ENCODE measurements at regions not wholly inside any gene's neighbourhood (a gene's known extent, or its start where the extent isn't known, plus 50 kb on each side); places are given as distances from the start of the nearest gene placed in this dataset.
"Not testable (repeated sequence)": the region's sequence is repeated elsewhere in the genome, so short reads cannot be mapped to it uniquely, and the experiment has no call there.

DNA sequence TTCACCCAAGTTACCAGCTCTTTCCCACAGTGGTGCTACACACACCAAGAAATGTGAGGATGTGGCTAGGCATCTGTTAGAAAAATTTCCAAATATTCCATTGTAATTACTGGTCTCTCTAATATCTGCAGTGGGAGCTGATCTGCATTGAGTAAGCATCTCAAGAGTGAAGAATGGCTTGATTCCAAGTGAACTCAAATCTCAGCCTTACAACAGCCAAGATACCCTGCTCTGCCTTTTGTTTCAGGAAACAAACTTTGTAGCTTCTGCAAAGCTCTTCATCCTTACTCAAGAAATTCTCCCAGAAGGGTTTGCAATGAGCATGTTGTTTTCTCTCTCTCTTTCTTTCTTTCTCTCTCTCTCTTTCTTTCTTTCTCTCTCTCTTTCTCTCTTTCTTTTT is 181.1 kb downstream of the FCRL5 start:
- Mint-ChIP-seq H3K9me3 (no peaks in the 10 kb centered on the region), H3K4me3 (no peak overlapping the region), H3K27ac (no peak overlapping the region), H3K36me3 (ENCODE audit: low read depth) (no peaks in the 10 kb centered on the region), H3K27me3 (peaks cover 4% of the 10 kb centered on the region), H3K4me1 (ENCODE audit: low read depth) (no peaks in the 10 kb centered on the region)
- intact Hi-C loops (cut with micrococcal nuclease): no loop called here

DNA sequence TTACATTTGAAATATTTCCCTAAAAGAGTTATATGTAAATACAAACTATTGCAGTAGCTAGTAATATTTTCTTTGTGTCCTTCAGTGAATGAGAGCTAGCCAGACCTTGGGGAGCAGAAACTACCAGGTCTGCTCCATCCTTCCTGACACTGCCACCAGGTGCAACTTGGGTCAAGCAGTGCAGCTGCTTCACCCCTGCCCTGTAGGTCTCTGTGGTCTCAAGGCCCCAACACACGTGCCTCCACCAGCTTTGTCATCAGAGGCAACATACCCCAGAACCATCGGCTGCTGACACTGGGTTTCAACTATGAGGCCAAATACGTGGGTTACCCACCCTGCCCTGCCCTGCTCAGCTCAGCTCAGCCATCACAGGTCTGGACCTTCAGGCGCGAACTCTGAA is 181.6 kb downstream of the FCRL5 start:
- Mint-ChIP-seq H3K27me3 (peaks cover 4% of the 10 kb centered on the region), H3K36me3 (ENCODE audit: low read depth) (no peaks in the 10 kb centered on the region), H3K9me3 (no peaks in the 10 kb centered on the region), H3K4me1 (ENCODE audit: low read depth) (no peaks in the 10 kb centered on the region), H3K27ac (no peak overlapping the region), H3K4me3 (no peak overlapping the region)
- intact Hi-C loops (cut with micrococcal nuclease): no loop called here

DNA sequence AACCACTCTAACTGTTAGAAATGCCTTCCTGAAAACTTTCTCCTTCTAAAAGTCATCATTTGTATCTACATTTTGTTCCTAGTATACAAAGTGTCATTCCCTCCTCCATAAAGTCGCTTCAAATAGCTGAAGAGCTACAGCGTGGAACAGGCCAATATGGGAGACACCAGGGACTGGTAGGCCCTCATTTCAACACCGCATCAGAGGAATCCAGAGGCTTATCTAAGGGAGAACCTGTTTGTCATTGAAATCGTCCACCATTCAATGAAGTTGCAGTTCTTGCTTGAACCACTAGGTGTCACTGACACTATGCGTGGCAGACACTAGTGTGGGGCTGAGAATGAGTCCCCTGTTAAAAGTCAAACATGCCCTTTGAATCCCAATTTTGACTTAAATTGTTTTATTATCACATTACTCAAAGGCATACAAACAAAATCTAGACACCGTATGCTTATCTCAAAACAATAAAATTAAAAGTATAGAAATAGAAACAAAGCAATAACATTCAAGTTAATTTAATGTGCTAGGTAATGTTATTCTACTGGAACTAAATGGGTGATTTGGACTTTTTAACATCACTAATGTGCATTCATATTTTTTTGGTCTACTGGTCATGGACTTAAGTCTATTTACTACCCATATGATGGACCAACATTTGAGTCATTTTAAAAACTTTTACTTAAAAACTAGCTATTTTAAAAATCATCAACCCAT is 182.3 kb downstream of the FCRL5 start:
- Mint-ChIP-seq H3K4me1 (ENCODE audit: low read depth) (no peaks in the 10 kb centered on the region), H3K36me3 (ENCODE audit: low read depth) (no peaks in the 10 kb centered on the region), H3K27me3 (peaks cover 4% of the 10 kb centered on the region), H3K27ac (no peak overlapping the region), H3K9me3 (no peaks in the 10 kb centered on the region), H3K4me3 (no peak overlapping the region)
- intact Hi-C loops (cut with micrococcal nuclease): loop anchor here (10.0 kb wide), 1 partner anchor 175 kb away; no protein-coding TSS in a partner anchor

GRCh38 chr1:157368941-157369340 is 183.4 kb downstream of the FCRL5 start:
- intact Hi-C loops (cut with micrococcal nuclease): loop anchor here (10.0 kb wide), 1 partner anchor 174 kb away; no protein-coding TSS in a partner anchor
- H3K4me1 Mint-ChIP-seq (ENCODE audit: low read depth); H3K9me3 Mint-ChIP-seq; H3K36me3 Mint-ChIP-seq (ENCODE audit: low read depth); H3K27ac Mint-ChIP-seq; H3K27me3 Mint-ChIP-seq; H3K4me3 Mint-ChIP-seq: not testable (repeated sequence)

DNA sequence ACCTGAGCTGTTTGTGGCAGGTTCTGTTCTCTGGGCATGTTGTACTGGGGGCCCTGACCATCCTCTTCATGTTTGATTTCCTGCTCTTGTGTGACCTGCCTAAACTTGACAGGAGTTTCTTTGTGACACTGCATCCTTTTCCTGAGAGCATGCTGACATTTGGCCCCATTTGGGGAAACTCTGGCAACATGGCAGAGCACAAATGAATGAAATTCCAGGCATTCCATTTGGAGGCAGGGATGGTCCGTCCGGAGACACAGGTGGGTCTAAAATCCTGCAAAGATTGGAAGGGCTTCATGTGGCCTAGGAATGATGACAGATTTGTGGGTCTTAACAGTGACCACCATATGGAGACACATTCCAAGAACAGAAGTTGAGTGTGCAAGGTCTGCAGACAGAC is 184.0 kb downstream of the FCRL5 start:
- Mint-ChIP-seq H3K36me3 (ENCODE audit: low read depth) (no peaks in the 10 kb centered on the region), H3K4me1 (ENCODE audit: low read depth) (no peaks in the 10 kb centered on the region), H3K27ac (no peak overlapping the region), H3K4me3 (no peak overlapping the region), H3K27me3 (peaks cover 4% of the 10 kb centered on the region), H3K9me3 (no peaks in the 10 kb centered on the region)
- intact Hi-C loops (cut with micrococcal nuclease): loop anchor here (10.0 kb wide), 1 partner anchor 174 kb away; no protein-coding TSS in a partner anchor

GRCh38 chr1:157367870-157368269 is 184.4 kb downstream of the FCRL5 start:
- Mint-ChIP-seq H3K9me3 (no peaks in the 10 kb centered on the region), H3K27me3 (peaks cover 4% of the 10 kb centered on the region), H3K4me3 (no peak overlapping the region), H3K27ac (no peak overlapping the region), H3K36me3 (ENCODE audit: low read depth) (no peaks in the 10 kb centered on the region), H3K4me1 (ENCODE audit: low read depth) (no peaks in the 10 kb centered on the region)
- intact Hi-C loops (cut with micrococcal nuclease): loop anchor here (10.0 kb wide), 1 partner anchor 173 kb away; no protein-coding TSS in a partner anchor

DNA sequence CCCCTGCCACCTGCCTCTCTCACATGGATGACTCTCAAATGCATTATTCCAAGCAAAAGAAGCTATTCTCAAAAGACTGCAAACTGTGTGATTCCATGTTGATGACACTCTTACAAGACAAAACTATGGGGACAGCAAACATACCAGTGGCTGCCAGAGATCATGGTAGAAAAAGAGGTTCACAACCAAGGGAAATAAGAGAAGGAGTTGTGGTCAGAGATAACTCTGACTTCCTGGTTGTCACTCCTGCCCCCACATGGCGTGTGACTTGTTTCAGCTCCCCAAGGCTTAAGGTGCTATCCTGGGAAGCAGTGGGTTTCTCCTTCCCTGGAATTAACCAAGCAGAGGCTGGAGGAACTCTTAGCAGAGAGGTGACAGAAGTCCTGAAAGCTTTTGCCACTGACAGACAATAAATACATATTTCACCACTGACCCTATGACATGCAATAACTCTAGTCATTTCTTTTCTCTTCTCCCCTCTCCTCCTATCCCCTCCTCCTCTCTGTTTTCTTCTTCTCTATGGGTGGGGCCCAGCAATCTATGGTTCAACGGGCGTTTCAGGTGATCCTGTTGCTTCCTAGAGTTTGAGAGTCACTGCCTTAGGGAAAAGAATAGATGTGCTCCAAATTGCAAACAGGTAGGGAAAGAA is 185.1 kb downstream of the FCRL5 start:
- H3K4me1 Mint-ChIP-seq (ENCODE audit: low read depth): no peaks in the 10 kb centered on the region
- intact Hi-C loops (cut with micrococcal nuclease): loop anchor here (10.0 kb wide), 1 partner anchor 172 kb away; no protein-coding TSS in a partner anchor
- H3K27ac Mint-ChIP-seq: no peak overlapping the region
- no peaks in the 10 kb centered on the region for H3K9me3 Mint-ChIP-seq
- H3K36me3 Mint-ChIP-seq (ENCODE audit: low read depth): no peaks in the 10 kb centered on the region
- peaks cover 4% of the 10 kb centered on the region for H3K27me3 Mint-ChIP-seq
- H3K4me3 Mint-ChIP-seq: no peak overlapping the region

DNA sequence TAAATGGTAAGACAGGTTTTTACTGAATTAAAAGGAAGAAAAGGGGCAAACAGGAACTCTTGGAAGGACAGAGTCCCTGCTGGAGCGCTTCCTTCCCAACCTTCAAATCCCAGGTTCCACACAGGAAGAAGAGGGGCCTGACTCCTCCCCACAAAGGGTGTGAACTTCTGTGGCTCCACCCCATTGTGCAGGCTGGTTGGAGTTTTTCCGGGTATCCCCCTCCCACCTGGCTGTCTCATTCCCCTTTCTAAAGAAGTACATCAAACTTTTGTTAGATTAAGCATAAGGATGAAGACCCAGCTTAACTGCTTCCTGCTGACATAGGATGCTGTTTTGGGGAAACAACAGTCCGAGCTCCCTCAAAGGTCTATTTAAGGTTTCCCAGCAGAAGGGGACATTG is 187.7 kb downstream of the FCRL5 start:
- H3K4me3 Mint-ChIP-seq: no peak overlapping the region
- peaks cover 1% of the 10 kb centered on the region for H3K27me3 Mint-ChIP-seq
- intact Hi-C loops (cut with micrococcal nuclease): loop anchor here (10.0 kb wide), 1 partner anchor 170 kb away; no protein-coding TSS in a partner anchor
- no peaks in the 10 kb centered on the region for H3K36me3 Mint-ChIP-seq (ENCODE audit: low read depth)
- peaks cover 6% of the 10 kb centered on the region for H3K4me1 Mint-ChIP-seq (ENCODE audit: low read depth)
- no peaks in the 10 kb centered on the region for H3K9me3 Mint-ChIP-seq
- no peak overlapping the region for H3K27ac Mint-ChIP-seq

- H3K4me3 Mint-ChIP-seq: no peak overlapping the region
- no peak overlapping the region for H3K27ac Mint-ChIP-seq
- no peaks in the 10 kb centered on the region for H3K36me3 Mint-ChIP-seq (ENCODE audit: low read depth)
- H3K4me1 Mint-ChIP-seq (ENCODE audit: low read depth): peaks cover 10% of the 10 kb centered on the region
- intact Hi-C loops (cut with micrococcal nuclease): loop anchor here (10.0 kb wide), 1 partner anchor 169 kb away; no protein-coding TSS in a partner anchor
- no peaks in the 10 kb centered on the region for H3K9me3 Mint-ChIP-seq
- peaks cover 1% of the 10 kb centered on the region for H3K27me3 Mint-ChIP-seq
Measured at GRCh38 chr1:157363660-157364140, 188.6 kb downstream of the FCRL5 start.

- no peaks in the 10 kb centered on the region for H3K36me3 Mint-ChIP-seq (ENCODE audit: low read depth)
- H3K27me3 Mint-ChIP-seq: peaks cover 1% of the 10 kb centered on the region
- H3K27ac Mint-ChIP-seq: no peak overlapping the region
- intact Hi-C loops (cut with micrococcal nuclease): loop anchor here (10.0 kb wide), 1 partner anchor 165 kb away; no protein-coding TSS in a partner anchor
- peaks cover 10% of the 10 kb centered on the region for H3K4me1 Mint-ChIP-seq (ENCODE audit: low read depth)
- no peaks in the 10 kb centered on the region for H3K9me3 Mint-ChIP-seq
- no peak overlapping the region for H3K4me3 Mint-ChIP-seq
Measured at GRCh38 chr1:157360023-157360390, 192.3 kb downstream of the FCRL5 start.

DNA sequence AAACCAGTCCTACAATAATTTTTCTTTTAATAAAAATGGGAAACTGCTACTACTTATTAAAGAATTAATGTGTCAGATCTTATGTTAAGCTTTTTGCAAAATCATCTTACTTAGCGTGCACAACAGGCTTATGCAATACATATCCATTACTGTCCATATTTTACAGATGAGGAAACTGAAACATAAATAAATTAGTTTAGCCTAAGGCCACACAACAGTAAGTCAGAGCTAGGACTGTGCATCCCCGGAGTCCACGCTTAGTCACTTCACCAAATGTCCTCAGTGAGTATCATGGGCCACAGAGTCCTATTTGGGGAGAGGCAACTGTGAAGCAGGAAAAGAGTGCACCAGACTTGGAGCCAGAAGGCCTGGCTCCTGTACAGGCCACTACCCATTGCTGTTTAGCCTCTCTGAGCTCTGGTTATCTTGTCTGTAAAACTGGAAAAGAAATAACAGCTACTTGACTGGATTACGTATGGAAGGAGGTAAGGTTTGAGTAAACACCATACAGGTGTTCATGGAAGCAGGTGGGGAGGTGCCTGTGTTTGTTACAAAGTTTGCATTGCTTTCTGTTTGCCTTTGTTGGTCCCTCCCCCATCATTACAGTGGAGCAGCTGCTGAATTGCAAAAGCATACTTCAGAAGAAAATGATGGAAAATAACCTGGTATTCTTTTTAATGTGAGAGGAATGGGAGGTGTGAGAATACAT is 192.8 kb downstream of the FCRL5 start:
- Mint-ChIP-seq H3K36me3 (ENCODE audit: low read depth) (no peaks in the 10 kb centered on the region), H3K27me3 (peaks cover 2% of the 10 kb centered on the region), H3K27ac (no peak overlapping the region), H3K4me3 (no peak overlapping the region), H3K9me3 (no peaks in the 10 kb centered on the region), H3K4me1 (ENCODE audit: low read depth) (peaks cover 10% of the 10 kb centered on the region)
- intact Hi-C loops (cut with micrococcal nuclease): loop anchor here (10.0 kb wide), 1 partner anchor 165 kb away; no protein-coding TSS in a partner anchor

DNA sequence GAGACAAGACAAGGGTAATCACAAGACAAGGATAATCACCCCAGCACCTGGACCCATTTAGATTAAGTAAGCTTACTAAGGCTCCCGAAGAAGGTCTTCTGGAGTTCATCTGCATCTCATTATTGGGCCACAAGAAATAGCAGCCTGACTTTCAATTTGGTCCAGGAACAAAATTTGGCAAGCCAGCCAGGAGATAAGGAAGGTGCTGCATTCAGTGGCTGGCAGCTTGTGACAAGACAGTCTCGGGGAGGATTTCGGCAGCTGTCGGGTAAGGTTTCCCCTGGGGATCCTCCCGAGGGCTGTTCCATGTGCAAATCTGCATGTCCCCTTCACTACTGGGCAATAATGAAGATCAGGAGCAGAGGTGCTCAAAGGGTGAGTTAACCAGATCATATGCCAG is 195.2 kb downstream of the FCRL5 start:
- intact Hi-C loops (cut with micrococcal nuclease): no loop called here
- H3K27ac Mint-ChIP-seq: no peak overlapping the region
- no peaks in the 10 kb centered on the region for H3K9me3 Mint-ChIP-seq
- H3K4me3 Mint-ChIP-seq: no peak overlapping the region
- H3K4me1 Mint-ChIP-seq (ENCODE audit: low read depth): peaks cover 10% of the 10 kb centered on the region
- peaks cover 4% of the 10 kb centered on the region for H3K27me3 Mint-ChIP-seq
- no peaks in the 10 kb centered on the region for H3K36me3 Mint-ChIP-seq (ENCODE audit: low read depth)

- Mint-ChIP-seq H3K27ac (no peak overlapping the region), H3K36me3 (ENCODE audit: low read depth) (no peaks in the 10 kb centered on the region), H3K9me3 (no peaks in the 10 kb centered on the region), H3K4me1 (ENCODE audit: low read depth) (peaks cover 10% of the 10 kb centered on the region), H3K27me3 (peaks cover 5% of the 10 kb centered on the region), H3K4me3 (no peak overlapping the region)
- intact Hi-C loops (cut with micrococcal nuclease): no loop called here
Measured at GRCh38 chr1:157356601-157357000, 195.7 kb downstream of the FCRL5 start.

DNA sequence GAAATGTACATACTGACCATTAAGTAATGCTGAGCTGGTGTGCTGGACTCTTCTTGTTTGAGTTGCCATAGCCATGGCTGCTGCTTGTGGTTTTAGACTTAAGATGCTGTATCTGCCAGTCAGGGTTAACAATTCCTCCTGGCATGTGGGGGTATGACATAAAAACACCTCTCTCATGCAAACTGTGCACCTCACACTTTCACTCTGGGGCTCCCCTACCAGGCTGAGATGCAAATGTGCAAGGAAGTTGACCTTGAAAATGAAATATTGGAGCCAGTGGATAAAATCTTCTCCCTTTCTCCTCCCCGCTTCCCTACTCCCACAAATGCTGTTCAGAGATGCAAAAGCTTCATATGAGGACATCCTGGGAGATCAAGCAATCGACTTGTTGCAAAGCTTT is 198.8 kb downstream of the FCRL5 start:
- H3K27me3 Mint-ChIP-seq: peaks cover 8% of the 10 kb centered on the region
- intact Hi-C loops (cut with micrococcal nuclease): no loop called here
- H3K36me3 Mint-ChIP-seq (ENCODE audit: low read depth): no peaks in the 10 kb centered on the region
- H3K4me3 Mint-ChIP-seq: no peak overlapping the region
- H3K4me1 Mint-ChIP-seq (ENCODE audit: low read depth): no peaks in the 10 kb centered on the region
- H3K27ac Mint-ChIP-seq: no peak overlapping the region
- no peaks in the 10 kb centered on the region for H3K9me3 Mint-ChIP-seq
